Hepatocyte (in vitro differentiated cells): ENCODE measurements at regions not wholly inside any gene's neighbourhood (a gene's known extent, or its start where the extent isn't known, plus 50 kb on each side); places are given as distances from the start of the nearest gene placed in this dataset.
A peak's percentile ranks its signal among the peaks of the same experiment; 100 is the strongest.
"Not testable (repeated sequence)": the region's sequence is repeated elsewhere in the genome, so short reads cannot be mapped to it uniquely, and the experiment has no call there.

Experiments used
- DNase-seq: peaks from one replicate; pipeline ENCODE4 v3.0.0-alpha.2; 2016; ENCODE audit warnings: low spot score
- H2AFZ ChIP-seq: fragments of 200-600 bp; sonication (generic); 2 replicates; pipeline ENCODE4 v1.6.0; 2016; ENCODE audit warnings: antibody characterized with exemption, mild to moderate bottlenecking
- H3K27ac ChIP-seq: fragments of 200-600 bp; sonication (generic); 2 replicates; pipeline ENCODE4 v1.5.1; 2016; ENCODE audit warnings: mild to moderate bottlenecking
- H3K27me3 ChIP-seq: fragments of 200-600 bp; sonication (generic); 2 replicates; pipeline ENCODE4 v1.6.1; 2016
- H3K36me3 ChIP-seq: fragments of 200-600 bp; sonication (generic); replicated peaks from 2 replicates; pipeline ENCODE4 v1.5.1; 2016; ENCODE audit warnings: low read depth; ENCODE audit not compliant: insufficient read depth
- H3K4me1 ChIP-seq: fragments of 200-600 bp; sonication (generic); 2 replicates; pipeline ENCODE4 v1.5.1; 2016; ENCODE audit warnings: mild to moderate bottlenecking, moderate library complexity; ENCODE audit not compliant: insufficient read depth
- H3K4me2 ChIP-seq: fragments of 200-600 bp; sonication (generic); 2 replicates; pipeline ENCODE4 v1.6.0; 2016
- H3K4me3 ChIP-seq: fragments of 200-600 bp; sonication (generic); 2 replicates; pipeline ENCODE4 v1.5.1; 2016; ENCODE audit warnings: mild to moderate bottlenecking
- H3K79me2 ChIP-seq: fragments of 200-600 bp; sonication (generic); 2 replicates; pipeline ENCODE4 v1.6.0; 2017; ENCODE audit warnings: mild to moderate bottlenecking
- H3K9me2 ChIP-seq: fragments of 200-600 bp; sonication (generic); replicated peaks from 2 replicates; pipeline ENCODE4 v1.6.0; 2017; ENCODE audit warnings: mild to moderate bottlenecking; ENCODE audit not compliant: insufficient read depth
- H3K9me3 ChIP-seq: fragments of 200-600 bp; sonication (generic); 2 replicates; pipeline ENCODE4 v1.5.1; 2016; ENCODE audit warnings: low read depth, mild to moderate bottlenecking
- H4K20me1 ChIP-seq: fragments of 200-600 bp; sonication (generic); 2 replicates; pipeline ENCODE4 v1.6.0; 2016; ENCODE audit warnings: mild to moderate bottlenecking; ENCODE audit not compliant: insufficient read depth, poor library complexity, severe bottlenecking
- CTCF ChIP-seq: fragments of 200-600 bp; sonication (generic); IDR thresholded peaks from 2 replicates; pipeline ENCODE4 v1.5.1; 2016; ENCODE audit warnings: antibody characterized with exemption, mild to moderate bottlenecking; ENCODE audit not compliant: poor library complexity
- EZH2 ChIP-seq: fragments of 200-600 bp; sonication (generic); IDR thresholded peaks from 2 replicates; pipeline ENCODE4 v1.6.1; 2016; ENCODE audit warnings: antibody characterized with exemption, mild to moderate bottlenecking, borderline replicate concordance
- EZH2phosphoT487 ChIP-seq: fragments of 200-600 bp; sonication (generic); IDR thresholded peaks from one replicate; pipeline ENCODE4 v1.6.1; 2018; ENCODE audit warnings: antibody characterized with exemption, mild to moderate bottlenecking, low read depth, moderate library complexity; ENCODE audit not compliant: unreplicated experiment, severe bottlenecking
- WGBS: methylation state at CpG from one replicate; pipeline ENCODE4 v1.1.6; 2016; ENCODE audit warnings: low lambda C conversion rate; ENCODE audit errors: missing lambda C conversion rate; 5-methylcytosine and 5-hydroxymethylcytosine counted together

GRCh38 chr17:77288115-77288619 lies 147.4 kb downstream of the SEC14L1 start:
- no peaks in the 10 kb centered on the region for H4K20me1 ChIP-seq
- H3K4me2 ChIP-seq = peak overlapping the region; percentile 41
- WGBS = 86% methylated on average over 16 of the region's 17 CpGs
- peaks cover 78% of the 10 kb centered on the region for H3K79me2 ChIP-seq
- no peaks in the 10 kb centered on the region for H3K36me3 ChIP-seq
- no peaks in the 10 kb centered on the region for H3K9me2 ChIP-seq
- H3K4me1 ChIP-seq = peaks cover 49% of the 10 kb centered on the region
- no peak overlapping the region for H2AFZ ChIP-seq
- peak overlapping the region; percentile 96 for H3K27ac ChIP-seq
- no peak overlapping the region for H3K4me3 ChIP-seq
- H3K27me3 ChIP-seq = no peaks in the 10 kb centered on the region
- H3K9me3 ChIP-seq = no peaks in the 10 kb centered on the region
- TF ChIP-seq EZH2 (no peak), CTCF (no peak), EZH2phosphoT487 (no peak)
- DNase-seq = no peak

GRCh38 chr17:77290759-77291558 lies 150.2 kb downstream of the SEC14L1 start:
- not testable (repeated sequence) for H3K4me2 ChIP-seq, H3K4me3 ChIP-seq, H3K9me2 ChIP-seq, DNase-seq, H4K20me1 ChIP-seq, H3K9me3 ChIP-seq, H3K27me3 ChIP-seq, H3K36me3 ChIP-seq, H3K27ac ChIP-seq, H2AFZ ChIP-seq
- Histone ChIP-seq H3K4me1 (peaks cover 31% of the 10 kb centered on the region), H3K79me2 (peaks cover 80% of the 10 kb centered on the region)
- 98% methylated on average over 20 of the region's 20 CpGs for WGBS

- Histone ChIP-seq H3K27ac (no peak overlapping the region), H3K9me2 (no peaks in the 10 kb centered on the region), H4K20me1 (no peaks in the 10 kb centered on the region), H2AFZ (no peak overlapping the region), H3K27me3 (no peaks in the 10 kb centered on the region), H3K9me3 (no peaks in the 10 kb centered on the region), H3K4me1 (peaks cover 26% of the 10 kb centered on the region), H3K79me2 (peaks cover 89% of the 10 kb centered on the region), H3K4me2 (no peak overlapping the region), H3K4me3 (no peak overlapping the region), H3K36me3 (no peaks in the 10 kb centered on the region)
- WGBS = 96% methylated on average over 18 of the region's 18 CpGs
- no peak for DNase-seq
- TF ChIP-seq CTCF (no peak), EZH2 (no peak), EZH2phosphoT487 (no peak)
Observed at GRCh38 chr17:77291591-77292386, 151.0 kb downstream of the SEC14L1 start.

- peaks cover 84% of the 10 kb centered on the region for H3K79me2 ChIP-seq
- no peaks in the 10 kb centered on the region for H3K27me3 ChIP-seq
- peaks cover 10% of the 10 kb centered on the region for H3K4me1 ChIP-seq
- TF ChIP-seq EZH2 (no peak), EZH2phosphoT487 (no peak), CTCF (no peak)
- H3K9me3 ChIP-seq = no peaks in the 10 kb centered on the region
- H3K27ac ChIP-seq = no peak overlapping the region
- no peak overlapping the region for H2AFZ ChIP-seq
- no peak overlapping the region for H3K4me3 ChIP-seq
- 96% methylated on average over 20 of the region's 20 CpGs for WGBS
- no peak overlapping the region for H3K4me2 ChIP-seq
- H3K36me3 ChIP-seq = no peaks in the 10 kb centered on the region
- no peaks in the 10 kb centered on the region for H4K20me1 ChIP-seq
- H3K9me2 ChIP-seq = no peaks in the 10 kb centered on the region
- DNase-seq = no peak
Observed at GRCh38 chr17:77294761-77295160, 154.0 kb downstream of the SEC14L1 start.
